Lower leg skin (tissue), 3 donors: ENCODE measurements at regions not wholly inside any gene's neighbourhood (a gene's known extent, or its start where the extent isn't known, plus 50 kb on each side); places are given as distances from the start of the nearest gene placed in this dataset.
"Not testable (repeated sequence)": the region's sequence is repeated elsewhere in the genome, so short reads cannot be mapped to it uniquely, and the experiment has no call there.

ENCODE experiments used
- CTCF ChIP-seq, 3 donors: fragments of 450-650 bp; IDR thresholded peaks; one replicate each; pipeline ENCODE4 v1.5.1; 2016; ENCODE audit warnings: antibody characterized with exemption in 3 of 3, mild to moderate bottlenecking in 3 of 3, moderate library complexity in 2 of 3
- POLR2A ChIP-seq, 2 donors: fragments of 450-650 bp; IDR thresholded peaks; one replicate each; pipeline ENCODE4 v1.6.1; 2016 to 2017; ENCODE audit warnings: antibody characterized with exemption in 2 of 2, mild to moderate bottlenecking in 1 of 2, moderate library complexity in 1 of 2

GRCh38 chr15:22209086-22209485 lies 128.8 kb downstream of the OR4M2 start:
- TF ChIP-seq CTCF, POLR2A (IDR thresholded peaks at IDR 0.05): not testable (repeated sequence)
